GM23338 (cell line): ENCODE measurements at regions not wholly inside any gene's neighbourhood (a gene's known extent, or its start where the extent isn't known, plus 50 kb on each side); places are given as distances from the start of the nearest gene placed in this dataset.

Experiments used
- CREB1 ChIP-seq: fragments of 250-450 bp; sonication (Bioruptor Pico); IDR thresholded peaks from 2 replicates; pipeline ENCODE4 v1.5.0; 2020; ENCODE audit warnings: low read depth, mild to moderate bottlenecking, moderate library complexity
- CTCF ChIP-seq, 2 experiments: fragments of 200-600 bp in 1 of 2; sonication (generic) in 1 of 2; conservative IDR thresholded peaks; 2 replicates each; pipeline versions ENCODE4 v1.5.1 to v1.6.1; 2016 to 2017; ENCODE audit warnings: antibody characterized with exemption in 2 of 2, low read depth in 2 of 2, mild to moderate bottlenecking in 2 of 2, moderate library complexity in 1 of 2
- EZH2 ChIP-seq: fragments of 200-600 bp; sonication (generic); IDR thresholded peaks from one replicate; pipeline ENCODE4 v1.8.0; 2017; ENCODE audit warnings: antibody characterized with exemption, mild to moderate bottlenecking, low read depth; ENCODE audit not compliant: unreplicated experiment
- JUNB ChIP-seq: IDR thresholded peaks from one replicate; pipeline ENCODE4 v1.6.1; 2016; ENCODE audit warnings: antibody characterized with exemption; ENCODE audit not compliant: unreplicated experiment
- POLR2AphosphoS5 ChIP-seq: IDR thresholded peaks from 2 replicates; pipeline ENCODE4 v1.6.1; 2016; ENCODE audit warnings: antibody characterized with exemption, low read depth

DNA sequence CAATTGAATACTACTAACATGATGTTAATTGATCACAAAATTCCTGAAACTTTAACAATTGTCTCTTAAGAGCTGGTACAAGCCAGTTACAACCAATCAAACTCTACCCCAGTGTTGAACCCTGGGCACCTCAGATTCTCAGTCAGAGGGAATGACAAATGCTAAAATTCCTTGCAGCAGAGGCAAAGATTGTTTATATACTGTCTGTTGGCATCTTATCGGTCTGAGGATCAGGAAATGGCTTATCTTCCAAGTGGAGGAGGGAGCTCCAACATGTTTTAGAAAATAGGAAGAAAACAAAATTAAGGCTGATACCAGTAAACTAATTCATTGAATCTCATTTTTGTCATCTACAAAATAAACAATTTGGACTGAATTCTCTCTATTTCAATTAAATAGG is 527.8 kb upstream of the ZNF608 start:
- TF ChIP-seq CTCF (conservative IDR thresholded peaks at IDR 0.05; ENCODE audit: low read depth in 2 of 2), result no peak
- TF ChIP-seq EZH2, result no peak
- no peak for TF ChIP-seq POLR2AphosphoS5
- no peak for TF ChIP-seq JUNB
- TF ChIP-seq CREB1, result no peak
